ENCODE measurements at regions not wholly inside any gene's neighbourhood (a gene's known extent, or its start where the extent isn't known, plus 50 kb on each side); places are given as distances from the start of the nearest gene placed in this dataset.

GRCh38 chr6:9095729-9096128 lies 660.4 kb upstream of the SLC35B3 start:
- Histone ChIP-seq H3K27ac (ENCODE audit: low read depth in 1 of 2, low read length in 2 of 2) (no peak overlapping the region), H3K27me3 (ENCODE audit: control insufficient read depth in 4 of 4, insufficient read depth in 4 of 4, low read length in 3 of 4) (no peaks in the 10 kb centered on the region)
- TF ChIP-seq SP1 (IDR thresholded peaks at IDR 0.05), result no peak
- no peak for TF ChIP-seq JUND (IDR thresholded peaks at IDR 0.05)
- TF ChIP-seq REST (IDR thresholded peaks at IDR 0.05), result no peak
- TF ChIP-seq HNF4A (conservative IDR thresholded peaks at IDR 0.05), result no peak
- no peak for TF ChIP-seq RXRA (IDR thresholded peaks at IDR 0.05)
- TF ChIP-seq, protein P1, sequence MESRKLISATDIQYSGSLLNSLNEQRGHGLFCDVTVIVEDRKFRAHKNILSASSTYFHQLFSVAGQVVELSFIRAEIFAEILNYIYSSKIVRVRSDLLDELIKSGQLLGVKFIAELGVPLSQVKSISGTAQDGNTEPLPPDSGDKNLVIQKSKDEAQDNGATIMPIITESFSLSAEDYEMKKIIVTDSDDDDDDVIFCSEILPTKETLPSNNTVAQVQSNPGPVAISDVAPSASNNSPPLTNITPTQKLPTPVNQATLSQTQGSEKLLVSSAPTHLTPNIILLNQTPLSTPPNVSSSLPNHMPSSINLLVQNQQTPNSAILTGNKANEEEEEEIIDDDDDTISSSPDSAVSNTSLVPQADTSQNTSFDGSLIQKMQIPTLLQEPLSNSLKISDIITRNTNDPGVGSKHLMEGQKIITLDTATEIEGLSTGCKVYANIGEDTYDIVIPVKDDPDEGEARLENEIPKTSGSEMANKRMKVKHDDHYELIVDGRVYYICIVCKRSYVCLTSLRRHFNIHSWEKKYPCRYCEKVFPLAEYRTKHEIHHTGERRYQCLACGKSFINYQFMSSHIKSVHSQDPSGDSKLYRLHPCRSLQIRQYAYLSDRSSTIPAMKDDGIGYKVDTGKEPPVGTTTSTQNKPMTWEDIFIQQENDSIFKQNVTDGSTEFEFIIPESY (IDR thresholded peaks at IDR 0.05), result no peak
- no peak for TF ChIP-seq FOXA1 (IDR thresholded peaks at IDR 0.05)
- TF ChIP-seq, protein P2, sequence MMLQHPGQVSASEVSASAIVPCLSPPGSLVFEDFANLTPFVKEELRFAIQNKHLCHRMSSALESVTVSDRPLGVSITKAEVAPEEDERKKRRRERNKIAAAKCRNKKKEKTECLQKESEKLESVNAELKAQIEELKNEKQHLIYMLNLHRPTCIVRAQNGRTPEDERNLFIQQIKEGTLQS (IDR thresholded peaks at IDR 0.05), result no peak
- TF ChIP-seq HNF4G (IDR thresholded peaks at IDR 0.05), result no peak
- TF ChIP-seq NR2F2 (IDR thresholded peaks at IDR 0.05), result no peak
- TF ChIP-seq RAD21 (IDR thresholded peaks at IDR 0.05), result no peak
- no peak for TF ChIP-seq EGR1 (IDR thresholded peaks at IDR 0.05; ENCODE audit: low read depth in 2 of 2)
- no peak for TF ChIP-seq TAF1 (conservative IDR thresholded peaks at IDR 0.05)
- TF ChIP-seq, protein P3, sequence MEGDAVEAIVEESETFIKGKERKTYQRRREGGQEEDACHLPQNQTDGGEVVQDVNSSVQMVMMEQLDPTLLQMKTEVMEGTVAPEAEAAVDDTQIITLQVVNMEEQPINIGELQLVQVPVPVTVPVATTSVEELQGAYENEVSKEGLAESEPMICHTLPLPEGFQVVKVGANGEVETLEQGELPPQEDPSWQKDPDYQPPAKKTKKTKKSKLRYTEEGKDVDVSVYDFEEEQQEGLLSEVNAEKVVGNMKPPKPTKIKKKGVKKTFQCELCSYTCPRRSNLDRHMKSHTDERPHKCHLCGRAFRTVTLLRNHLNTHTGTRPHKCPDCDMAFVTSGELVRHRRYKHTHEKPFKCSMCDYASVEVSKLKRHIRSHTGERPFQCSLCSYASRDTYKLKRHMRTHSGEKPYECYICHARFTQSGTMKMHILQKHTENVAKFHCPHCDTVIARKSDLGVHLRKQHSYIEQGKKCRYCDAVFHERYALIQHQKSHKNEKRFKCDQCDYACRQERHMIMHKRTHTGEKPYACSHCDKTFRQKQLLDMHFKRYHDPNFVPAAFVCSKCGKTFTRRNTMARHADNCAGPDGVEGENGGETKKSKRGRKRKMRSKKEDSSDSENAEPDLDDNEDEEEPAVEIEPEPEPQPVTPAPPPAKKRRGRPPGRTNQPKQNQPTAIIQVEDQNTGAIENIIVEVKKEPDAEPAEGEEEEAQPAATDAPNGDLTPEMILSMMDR (IDR thresholded peaks at IDR 0.05; ENCODE audit: low read depth, low read length, missing input control), result no peak
- TF ChIP-seq GABPA (IDR thresholded peaks at IDR 0.05 in 1 of 2, conservative IDR thresholded peaks at IDR 0.05 in 1 of 2), result no peak
- TF ChIP-seq, protein P4, sequence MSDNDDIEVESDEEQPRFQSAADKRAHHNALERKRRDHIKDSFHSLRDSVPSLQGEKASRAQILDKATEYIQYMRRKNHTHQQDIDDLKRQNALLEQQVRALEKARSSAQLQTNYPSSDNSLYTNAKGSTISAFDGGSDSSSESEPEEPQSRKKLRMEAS (IDR thresholded peaks at IDR 0.05), result no peak
- TF ChIP-seq FOXA2 (IDR thresholded peaks at IDR 0.05), result no peak
- no peak for TF ChIP-seq YY1 (IDR thresholded peaks at IDR 0.05)

More at GRCh38 chr6:9095729-9096128, 660.4 kb upstream of the SLC35B3 start:
- H3K4me3 ChIP-seq (ENCODE audit: low read depth in 1 of 3, low read length in 3 of 3), result no peak overlapping the region
- WGBS, result 83% methylated on average over 6 of the region's 6 CpGs
- H3K36me3 ChIP-seq (ENCODE audit: control insufficient read depth in 4 of 4, insufficient read depth in 3 of 4, low read depth in 1 of 4, low read length in 3 of 4), result no peaks in the 10 kb centered on the region
- H3K9me3 ChIP-seq (ENCODE audit: control insufficient read depth in 4 of 4, low read length in 3 of 4), result no peaks in the 10 kb centered on the region
- no peak for DNase-seq (ENCODE audit: low spot score)
- H3K4me1 ChIP-seq (ENCODE audit: control insufficient read depth in 4 of 4, insufficient read depth in 4 of 4, low read length in 3 of 4), result peaks cover 2 to 6% (median 4%) of the 10 kb centered on the region in 4 donors
- H3K9ac ChIP-seq (ENCODE audit: low read depth in 1 of 2, low read length in 2 of 2), result no peak overlapping the region

Measured in liver (tissue), 8 donors.